CD4-positive, alpha-beta T cell treated with Interleukin-12 subunit alpha and Interleukin-12 subunit beta, for 1 hour (primary cell): ENCODE measurements at regions not wholly inside any gene's neighbourhood (a gene's known extent, or its start where the extent isn't known, plus 50 kb on each side); places are given as distances from the start of the nearest gene placed in this dataset.

Source experiments
- DNase-seq: peaks from one replicate; pipeline ENCODE4 v3.0.0-alpha.2; 2020

DNA sequence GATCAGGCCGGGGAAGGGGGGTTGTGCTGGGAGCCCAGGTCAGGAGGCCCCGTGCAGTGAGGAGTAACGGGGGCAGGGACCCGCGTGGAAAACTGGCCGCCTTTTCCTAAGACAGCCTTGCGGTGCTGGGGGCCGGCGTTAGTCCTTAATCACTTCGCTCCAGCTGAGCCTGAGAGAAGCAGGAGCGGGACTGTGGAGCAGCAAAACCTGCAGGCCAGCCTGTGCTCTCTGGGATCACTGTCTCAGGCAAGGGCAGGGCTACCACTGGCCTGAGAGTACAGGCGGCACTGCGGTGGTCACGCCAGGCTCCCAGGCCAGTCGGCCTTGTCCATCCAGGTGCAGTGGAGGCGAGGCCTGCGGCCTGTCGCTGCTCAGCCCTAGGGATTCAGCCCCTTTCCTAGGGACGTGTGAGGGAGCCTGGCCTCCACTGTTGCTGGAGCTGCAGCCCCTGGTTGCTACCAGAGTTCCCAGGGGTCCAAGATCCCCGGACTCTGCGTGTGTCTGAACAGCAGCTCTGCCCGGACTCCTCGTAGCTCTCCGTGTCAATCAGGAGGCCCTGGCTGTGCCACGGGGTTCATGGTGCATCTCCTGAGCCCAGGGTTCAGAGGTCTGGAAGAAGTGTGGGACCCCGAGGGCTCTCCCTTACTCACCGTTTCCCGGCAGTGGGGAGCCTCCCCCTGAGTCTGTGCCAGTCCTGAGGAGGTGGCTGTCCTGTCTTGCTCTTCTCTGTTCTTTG is 2141.7 kb upstream of the TENM3 start:
- no peak for DNase-seq

DNA sequence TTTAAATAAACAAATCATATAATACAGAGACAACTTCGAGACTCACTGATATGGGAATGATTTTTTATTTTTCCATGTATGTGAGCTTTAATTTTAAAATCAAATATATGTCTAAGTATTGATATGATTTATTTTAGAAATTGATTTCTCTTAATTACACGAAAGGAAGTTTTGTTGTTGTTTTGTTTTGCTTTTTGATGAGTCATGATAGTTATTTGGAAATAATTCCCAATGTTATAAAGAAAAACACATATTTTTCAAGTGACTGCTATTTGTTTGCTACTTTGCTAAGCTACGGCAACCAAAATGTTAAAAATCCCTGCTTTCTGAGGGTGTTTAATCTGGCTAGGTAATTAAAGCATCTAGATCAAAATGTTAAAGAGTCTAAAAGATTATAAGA is 2139.4 kb upstream of the TENM3 start:
- DNase-seq: no peak

DNA sequence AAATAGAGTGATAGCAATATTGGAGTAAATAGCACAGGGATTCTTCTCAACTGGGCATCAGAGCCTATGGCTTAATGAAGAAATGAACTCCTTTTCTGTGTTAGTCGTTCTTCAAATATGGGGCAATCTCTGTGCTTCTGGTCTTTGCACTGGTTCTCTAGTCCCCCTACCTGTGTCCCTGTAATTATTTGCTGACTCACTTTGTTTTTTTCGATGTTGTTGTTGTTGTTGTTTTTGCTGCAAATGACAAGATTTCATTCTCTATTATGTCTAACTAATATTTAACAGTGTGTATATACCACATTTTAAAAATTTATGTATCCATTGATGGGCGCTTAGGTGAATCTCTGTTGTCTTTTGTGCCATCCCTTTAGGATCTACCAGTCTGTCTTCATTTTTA is 2137.8 kb upstream of the TENM3 start:
- no peak for DNase-seq

DNA sequence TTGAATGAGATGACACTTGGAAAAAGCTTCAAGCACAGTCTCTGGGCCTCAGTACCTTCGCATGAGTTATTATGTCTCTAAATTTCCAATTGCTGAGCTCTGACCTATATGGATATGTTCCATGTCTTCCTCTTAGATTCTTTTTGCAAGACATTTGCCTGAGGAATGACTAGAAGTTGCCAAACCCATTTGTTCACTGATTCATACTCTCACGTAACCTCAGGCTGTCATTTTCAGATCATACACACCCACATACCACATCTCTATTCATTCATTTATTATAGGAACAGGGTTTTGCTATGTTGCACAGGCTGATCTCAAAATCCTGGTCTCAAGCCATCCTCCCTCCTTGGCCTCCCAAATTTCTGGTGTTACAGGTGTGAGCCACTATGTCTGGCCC is 2137.1 kb upstream of the TENM3 start:
- no peak for DNase-seq

DNA sequence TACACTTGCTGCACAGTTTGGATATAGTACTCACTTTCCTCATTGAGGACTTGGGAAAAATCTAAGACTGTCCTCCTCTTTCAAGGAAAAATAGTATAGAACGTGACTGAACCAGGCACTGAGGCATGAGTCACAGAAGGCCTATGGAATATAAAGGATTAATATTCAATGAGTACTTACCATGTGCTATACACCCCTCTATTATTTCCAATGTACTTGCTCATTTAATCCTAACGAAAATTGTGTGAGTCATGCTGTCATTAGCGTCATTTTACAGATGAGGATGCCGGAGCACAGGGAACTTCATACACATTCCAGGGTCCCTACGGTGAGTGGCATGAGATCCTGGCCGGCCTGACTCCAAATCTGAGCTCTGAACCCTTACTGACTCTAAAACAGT is 2136.2 kb upstream of the TENM3 start:
- no peak for DNase-seq

DNA sequence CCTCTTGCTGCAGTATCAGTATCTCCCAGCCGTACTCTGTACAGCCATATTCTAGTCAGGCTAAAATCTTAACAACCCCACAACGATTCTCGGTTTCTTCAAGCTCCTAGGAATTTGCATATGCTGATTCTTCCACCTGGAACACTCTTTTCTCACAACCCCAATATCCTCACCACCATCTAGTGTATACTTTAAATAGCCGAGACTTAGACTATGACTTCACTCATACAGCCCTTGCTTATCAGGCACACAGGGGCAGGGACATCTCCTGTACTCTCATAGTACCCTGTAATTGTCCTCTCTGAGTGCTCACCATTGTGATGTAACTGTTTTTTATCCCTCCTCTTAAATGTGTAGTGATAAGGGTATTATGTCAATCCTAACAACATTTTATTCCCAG is 2126.4 kb upstream of the TENM3 start:
- DNase-seq: no peak

DNA sequence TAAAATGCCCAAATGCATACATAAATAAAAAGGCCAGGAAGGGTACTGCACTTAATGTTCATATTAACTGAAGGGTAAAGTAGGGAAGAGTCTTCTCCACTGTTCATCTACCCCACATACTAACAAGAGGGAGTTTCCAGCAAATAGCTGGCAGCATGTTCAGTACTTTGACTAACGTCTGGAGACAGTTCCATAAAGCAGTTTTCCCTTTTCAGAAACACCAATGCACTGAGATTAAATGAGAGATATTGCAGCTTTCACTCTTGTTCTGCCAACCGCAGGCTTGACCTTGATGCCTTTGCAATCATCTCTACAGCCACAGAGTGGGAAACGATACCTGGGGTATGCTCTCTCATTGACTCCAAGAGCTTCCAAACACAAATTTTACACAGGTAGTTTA is 2123.1 kb upstream of the TENM3 start:
- no peak for DNase-seq

DNA sequence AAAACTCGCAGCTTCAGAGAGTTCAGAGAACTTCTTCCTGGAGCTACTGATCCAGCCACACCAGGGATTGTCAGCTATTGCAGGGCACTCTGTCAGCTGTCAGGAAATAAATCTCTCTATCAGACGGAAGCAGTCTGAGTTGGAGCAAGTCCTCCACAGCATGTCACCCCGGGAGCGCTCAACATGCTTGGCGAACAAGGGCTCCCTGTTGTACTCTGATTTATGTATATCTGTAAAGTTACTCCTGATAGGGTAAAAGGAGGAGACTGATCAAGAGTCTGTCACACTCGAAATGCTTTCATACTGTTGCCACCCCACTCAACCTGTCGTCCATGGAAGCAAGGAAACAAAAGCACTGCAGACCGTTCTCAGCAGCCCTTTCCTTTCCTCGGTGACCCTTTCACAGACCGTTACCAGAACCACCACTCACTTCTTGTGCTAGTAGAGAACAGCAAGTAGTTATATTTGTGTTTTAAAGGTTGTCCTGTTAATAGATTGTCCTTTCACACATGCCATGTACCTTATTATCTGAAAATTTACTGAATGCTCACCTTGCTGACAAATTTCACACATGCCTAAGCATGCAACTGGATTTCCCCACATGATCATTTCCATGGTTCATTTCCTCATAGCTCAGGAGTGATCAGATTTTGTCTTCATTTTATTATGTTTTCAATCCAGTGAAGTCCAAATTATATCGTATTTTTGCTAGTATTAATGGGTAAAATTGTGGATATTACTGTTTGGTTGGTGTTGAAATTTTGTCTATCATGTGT is 2108.9 kb upstream of the TENM3 start:
- DNase-seq: no peak

DNA sequence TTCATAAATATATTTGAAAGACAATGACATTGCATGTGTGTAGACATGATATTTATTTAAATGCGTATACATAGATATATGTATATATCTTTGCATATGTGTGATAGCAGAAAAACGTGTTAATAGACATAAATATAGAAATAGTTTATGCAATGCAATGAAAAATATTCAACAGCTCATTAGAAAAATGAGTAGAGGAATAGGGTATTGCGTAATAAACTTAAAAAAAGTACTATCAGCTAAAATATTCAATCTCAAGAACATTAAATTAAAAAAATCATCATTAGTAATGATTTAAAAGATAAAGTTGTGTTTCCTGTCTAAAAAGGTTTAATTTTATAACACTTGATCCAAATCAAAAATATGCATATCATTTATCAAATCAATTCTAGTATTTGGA is 2101.5 kb upstream of the TENM3 start:
- DNase-seq: no peak

DNA sequence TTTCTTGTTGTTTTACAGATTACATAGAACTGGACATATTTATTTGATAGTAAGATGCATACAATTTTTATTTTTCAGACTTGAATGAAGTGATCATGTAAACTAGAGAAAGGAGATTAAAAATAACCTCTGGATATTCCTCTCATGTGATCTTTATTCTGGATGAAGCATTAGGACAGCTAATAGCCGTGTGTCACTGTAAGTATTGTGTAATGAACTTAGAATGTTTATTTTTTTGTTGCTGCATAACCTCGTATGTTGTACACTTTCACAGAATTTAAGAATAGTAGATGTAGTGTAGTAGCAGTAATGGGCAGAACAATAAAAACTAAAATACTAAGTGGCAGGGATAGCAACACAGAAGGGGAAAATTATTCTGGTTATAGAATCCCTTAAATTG is 2094.5 kb upstream of the TENM3 start:
- no peak for DNase-seq

DNA sequence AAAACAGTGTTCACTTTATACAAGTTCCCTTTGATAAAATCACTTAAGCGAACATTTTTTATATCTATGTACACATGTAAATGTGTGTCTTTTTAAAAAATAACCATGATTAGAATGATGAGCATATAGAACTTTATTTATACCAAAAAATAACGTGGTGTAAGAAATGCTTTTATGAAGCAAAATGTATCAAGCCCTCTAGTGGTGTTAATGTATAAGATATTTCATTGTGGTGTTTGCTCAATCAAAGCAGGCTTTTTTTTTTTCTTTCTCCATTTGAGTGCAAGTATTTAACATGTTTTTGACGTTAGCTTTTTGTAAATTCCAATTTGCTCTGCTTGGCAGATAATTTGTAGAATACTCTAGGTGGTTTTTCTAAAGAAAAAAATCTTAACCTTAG is 2092.4 kb upstream of the TENM3 start:
- no peak for DNase-seq

DNA sequence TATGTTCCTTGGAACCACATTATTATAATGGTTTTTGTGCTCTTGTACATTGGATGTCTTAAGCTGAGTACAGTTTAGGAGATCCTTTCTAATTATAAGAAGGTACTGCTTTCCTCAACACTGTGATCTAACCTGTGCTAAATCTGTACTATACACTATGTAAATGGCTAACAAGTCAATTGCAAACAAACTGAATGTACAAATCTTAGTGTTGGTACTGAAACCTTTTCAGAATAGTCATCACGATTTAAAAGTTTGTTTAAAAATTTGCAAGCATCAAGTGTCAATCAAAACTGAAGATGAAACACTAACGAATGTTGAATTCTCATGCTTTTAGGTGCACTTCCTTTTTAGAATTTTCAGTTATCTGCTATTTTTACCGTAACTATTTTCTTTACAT is 2090.4 kb upstream of the TENM3 start:
- DNase-seq: no peak

DNA sequence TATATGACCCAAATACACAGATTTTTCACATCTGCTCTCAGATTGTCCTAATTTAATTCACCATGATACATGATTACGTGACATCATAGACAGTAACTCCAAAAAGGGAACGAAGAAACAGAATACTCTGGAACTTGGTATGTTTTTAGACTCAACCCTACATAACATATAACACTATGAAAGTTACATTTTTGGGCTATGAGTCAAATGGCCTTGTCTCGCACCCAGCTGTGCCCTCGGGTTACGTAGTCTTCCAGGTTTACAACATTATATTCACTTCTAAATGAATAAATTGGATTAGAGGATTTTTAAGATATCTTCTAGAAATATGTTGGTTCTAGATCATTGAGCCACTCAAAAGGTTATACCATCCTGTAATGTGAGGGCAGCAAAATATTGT is 2089.6 kb upstream of the TENM3 start:
- no peak for DNase-seq

DNA sequence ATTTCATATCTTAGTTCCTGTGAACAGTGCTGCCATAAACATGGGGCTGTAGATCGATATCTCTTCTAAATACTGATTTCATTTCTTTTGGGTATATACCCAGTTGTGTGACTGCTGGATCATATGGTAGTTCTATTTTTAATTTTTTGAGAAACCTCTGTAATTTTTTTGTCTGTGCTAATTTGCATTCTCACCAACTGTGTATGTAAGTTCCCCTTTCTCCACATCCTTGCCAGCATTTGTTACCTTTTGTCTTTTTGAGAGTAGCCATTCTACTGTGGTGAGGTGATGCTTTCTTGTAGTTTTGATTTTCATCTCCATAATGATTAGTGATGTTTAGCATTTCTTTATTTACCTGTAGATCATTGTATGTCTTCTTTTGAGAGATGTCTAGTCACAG is 2086.5 kb upstream of the TENM3 start:
- no peak for DNase-seq

DNA sequence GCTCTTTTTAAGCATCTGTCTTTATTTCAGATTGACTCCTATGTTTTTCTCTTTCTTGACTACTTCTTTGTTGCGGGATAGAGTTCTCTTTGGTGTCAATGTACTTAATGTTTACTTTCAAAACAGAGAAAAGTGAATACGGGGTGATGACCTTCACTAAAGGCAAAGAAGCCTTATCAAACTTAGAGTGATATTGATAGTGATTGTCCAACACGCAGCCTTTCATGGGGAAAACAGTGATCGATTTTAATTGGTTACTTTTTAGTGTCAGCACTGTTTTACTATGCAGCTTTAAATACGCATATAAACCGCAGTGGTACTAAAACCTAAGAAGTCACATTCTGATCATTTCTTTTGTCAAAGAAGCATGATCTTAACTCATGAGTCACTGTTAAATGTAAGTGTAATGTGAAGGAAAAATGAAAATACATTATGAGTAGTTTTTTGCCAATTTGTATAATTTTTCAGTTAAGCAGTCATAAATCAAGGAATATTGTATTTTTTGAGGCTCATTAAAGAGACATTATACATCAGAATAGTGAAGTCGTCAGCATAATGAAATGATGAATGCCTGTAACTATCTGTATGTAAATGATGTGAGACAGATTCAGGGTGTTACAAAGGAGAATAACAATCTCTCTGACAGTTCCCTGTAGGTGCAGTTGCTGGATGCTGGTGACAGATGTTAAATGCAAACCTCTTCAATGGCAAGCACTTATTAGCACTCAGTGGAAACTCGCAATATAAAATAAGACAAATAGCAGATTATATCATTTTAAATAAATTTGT is 2082.8 kb upstream of the TENM3 start:
- DNase-seq: no peak

DNA sequence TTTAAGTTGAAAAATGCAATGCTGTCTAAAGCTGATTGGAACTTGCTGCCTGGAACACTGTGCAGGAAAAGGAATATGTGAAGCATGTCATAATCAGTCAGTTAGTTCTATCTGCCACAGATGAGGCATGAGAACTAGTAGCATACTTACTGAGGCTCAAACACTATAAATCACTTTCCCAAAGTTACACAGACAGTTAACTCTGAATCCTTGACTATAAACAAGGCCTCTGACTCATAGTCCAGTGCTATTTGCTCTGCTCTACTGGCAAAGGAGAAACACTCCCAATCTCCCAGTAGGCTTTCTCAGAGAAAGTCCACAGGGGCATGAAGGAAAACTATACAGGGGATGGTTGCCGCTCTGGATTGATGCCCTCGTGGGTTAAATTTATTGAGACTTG is 2078.4 kb upstream of the TENM3 start:
- no peak for DNase-seq

DNA sequence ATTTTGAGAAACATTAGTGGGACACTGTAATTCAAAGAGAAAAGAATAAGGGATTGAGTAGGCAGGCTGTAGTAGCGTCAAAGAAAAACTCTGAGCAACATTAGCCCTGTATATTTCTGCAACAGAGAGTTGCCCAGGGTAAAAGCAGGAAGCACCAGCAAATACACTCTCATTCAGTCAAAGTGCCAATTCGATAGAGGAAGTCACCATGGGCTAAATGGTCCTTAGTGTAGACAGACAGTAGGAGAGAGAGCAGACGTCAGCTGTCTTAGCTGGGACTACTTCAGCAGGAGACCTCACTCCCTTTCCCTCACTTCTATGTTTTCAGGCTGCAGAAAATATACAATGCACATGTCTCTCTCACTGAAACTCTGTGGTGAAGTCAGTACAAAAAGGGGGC is 2073.8 kb upstream of the TENM3 start:
- DNase-seq: no peak

DNA sequence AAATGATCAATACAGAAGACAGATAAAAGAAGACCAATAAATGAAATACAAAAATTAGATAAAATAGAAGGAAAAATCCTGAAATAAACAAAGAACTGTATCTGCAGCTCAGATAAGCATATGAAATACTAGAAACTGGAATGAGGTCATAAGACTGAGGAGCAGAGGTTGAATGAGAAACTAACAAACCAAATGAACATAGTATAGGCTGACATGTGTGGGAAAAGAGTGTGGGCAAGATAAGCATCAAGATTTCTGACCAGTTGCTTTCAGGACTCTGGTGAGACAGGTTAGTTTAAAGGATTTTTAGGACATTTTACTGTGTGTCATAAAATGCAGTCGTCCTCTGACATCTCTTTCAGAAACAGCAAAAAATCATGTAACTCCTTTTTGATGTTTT is 2073.2 kb upstream of the TENM3 start:
- no peak for DNase-seq

DNA sequence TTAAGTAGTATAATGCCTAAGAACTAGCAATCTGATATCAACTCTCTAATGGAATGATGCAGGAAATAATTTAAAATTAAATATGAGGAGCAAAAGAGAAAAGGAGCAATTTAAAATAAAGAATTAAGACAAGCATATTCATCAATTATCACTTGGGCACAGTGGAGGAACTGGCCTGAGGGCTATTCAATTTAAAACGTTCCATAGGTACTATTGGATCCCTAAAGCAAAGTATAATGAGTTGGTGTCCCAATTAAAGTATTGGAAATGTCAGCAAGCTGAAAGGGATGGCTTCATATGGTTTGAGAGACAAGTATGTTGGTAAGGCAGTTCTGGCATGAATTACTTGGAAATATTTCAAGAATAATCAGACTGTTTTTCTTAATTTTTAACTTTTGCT is 2064.1 kb upstream of the TENM3 start:
- no peak for DNase-seq

DNA sequence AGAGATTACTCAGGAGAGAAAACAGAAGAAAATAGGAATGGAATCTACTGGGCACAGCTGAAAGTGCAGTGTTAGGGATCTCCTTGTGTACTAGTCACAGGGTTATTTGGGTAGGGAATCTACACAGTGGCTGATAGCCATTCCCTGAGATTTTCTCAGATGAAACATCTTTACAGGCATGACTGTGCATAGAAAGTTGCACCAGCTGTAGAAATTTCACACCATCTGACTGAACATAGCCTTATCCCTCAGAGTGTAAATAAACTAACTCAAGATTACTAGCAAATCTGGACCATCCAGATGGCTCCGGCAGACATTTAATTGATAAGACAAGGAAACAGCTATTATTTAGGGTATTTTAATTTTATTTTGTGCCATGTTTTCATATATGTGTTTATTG is 2053.5 kb upstream of the TENM3 start:
- DNase-seq: no peak

DNA sequence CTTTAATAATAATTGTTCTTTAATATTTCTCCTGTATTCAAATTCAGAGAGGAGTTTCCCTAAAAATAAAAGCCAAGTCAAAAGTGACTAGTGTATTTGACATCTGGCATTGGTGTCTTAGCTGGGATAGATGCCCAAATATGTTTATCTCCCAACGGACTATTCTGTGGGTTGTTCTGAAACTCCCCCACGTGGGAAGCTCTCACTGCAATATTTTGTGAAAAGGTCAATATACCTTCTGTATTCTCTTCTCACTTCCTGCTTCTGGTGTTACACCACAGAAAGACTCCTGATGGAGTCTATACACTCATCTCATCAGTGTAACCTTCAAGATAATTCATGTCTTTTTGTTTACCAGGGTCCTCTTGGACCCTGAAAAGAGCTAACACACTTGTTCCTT is 2052.8 kb upstream of the TENM3 start:
- no peak for DNase-seq

DNA sequence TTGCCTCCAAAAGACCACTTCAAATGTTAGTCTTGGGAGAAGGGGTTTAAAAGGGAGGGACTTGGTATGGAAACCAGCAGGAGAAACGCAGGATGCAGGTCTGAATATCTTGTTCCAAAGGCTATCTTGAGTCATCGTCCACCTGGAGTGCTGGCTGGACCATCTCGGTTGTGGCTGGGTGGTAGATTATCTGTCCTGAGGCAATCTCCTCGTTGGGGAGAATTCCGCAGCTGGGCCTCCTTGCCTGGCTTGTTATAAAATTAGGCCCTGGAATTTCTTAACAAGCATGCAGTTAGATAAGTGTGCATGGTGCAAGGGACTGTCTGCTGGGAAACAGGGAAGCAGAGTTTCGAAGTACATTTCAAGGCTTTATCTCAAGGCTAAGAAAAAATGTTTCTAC is 2045.7 kb upstream of the TENM3 start:
- no peak for DNase-seq

DNA sequence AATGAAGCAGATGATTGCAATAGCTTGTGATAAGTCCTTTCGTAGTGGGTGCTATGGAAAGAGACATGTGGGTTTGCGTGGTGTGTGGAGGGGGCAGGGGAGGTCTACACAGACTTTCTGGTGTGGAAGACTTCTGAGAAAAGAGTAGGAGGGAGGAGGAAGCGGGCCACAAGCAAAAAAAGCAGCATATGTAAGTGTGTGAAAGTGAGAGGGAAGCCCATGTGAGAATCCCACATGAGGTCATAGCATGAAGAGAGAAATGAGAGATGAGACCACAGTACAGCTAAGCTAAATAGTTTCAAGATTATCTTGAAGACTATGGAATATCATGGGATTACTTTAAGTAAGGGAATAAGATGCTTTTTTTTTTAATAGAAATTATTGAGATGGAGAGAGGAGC is 2039.9 kb upstream of the TENM3 start:
- DNase-seq: no peak

DNA sequence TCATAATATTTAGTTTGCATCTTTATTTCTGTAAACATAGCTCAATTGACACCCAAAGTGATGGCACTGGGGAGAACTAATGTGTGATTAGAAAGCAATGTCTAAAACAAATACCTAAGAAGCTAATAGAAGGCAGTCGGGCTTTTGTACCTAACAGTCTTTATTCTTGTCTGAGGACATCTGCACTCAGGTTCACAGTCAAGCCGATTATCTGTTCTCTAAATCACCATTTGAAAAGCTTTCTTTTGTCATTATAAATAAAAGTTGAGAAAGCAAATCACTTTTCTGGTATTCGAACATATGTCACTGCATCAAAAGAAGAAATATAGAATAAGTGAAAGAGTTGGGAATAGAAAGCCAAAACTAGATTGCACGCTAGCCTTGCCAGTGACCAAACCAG is 2037.9 kb upstream of the TENM3 start:
- no peak for DNase-seq
